GM12878 (cell line): ENCODE measurements at regions not wholly inside any gene's neighbourhood (a gene's known extent, or its start where the extent isn't known, plus 50 kb on each side); places are given as distances from the start of the nearest gene placed in this dataset.

Experiments used
- ATAC-seq: fragments of 200-7000 bp; cut with Tn5 transposase; 3 replicates; pipeline ENCODE4 v1.9.1; 2020; ENCODE audit warnings: mild to moderate bottlenecking, moderate library complexity
- BruUV-seq: library from RNA; stranded (reverse); fragments of 400-500 nt; replicated peaks from 2 replicates; lab custom pipeline; 2021; lab: Mats Ljungman, UMichigan
- CTCF ChIA-PET: fragments of 300-600 bp; sonication (Branson Sonifier 250); formaldehyde crosslinking; extraction: SDS; loops from one replicate; lab custom pipeline; 2021; ENCODE audit warnings: inconsistent platforms; lab: Yijun Ruan, JAX
- POLR2A ChIA-PET: fragments of 350-600 bp; formaldehyde crosslinking; extraction: SDS; loops from one replicate; lab custom pipeline; 2021; ENCODE audit warnings: inconsistent platforms; lab: Charles Lee
- RAD21 ChIA-PET: fragments of 300-600 bp; sonication (Branson Sonifier 250); formaldehyde crosslinking; loops from one replicate; lab custom pipeline; 2023; ENCODE audit warnings: antibody characterized with exemption; ENCODE audit not compliant: unreplicated experiment; lab: Charles Lee
- SMC1A ChIA-PET: fragments of 300-600 bp; sonication (Branson Sonifier 250); formaldehyde crosslinking; loops from one replicate; lab custom pipeline; 2023; ENCODE audit not compliant: unreplicated experiment, uncharacterized antibody; lab: Charles Lee
- DNase-seq: peaks from one replicate; pipeline ENCODE4 v3.0.0-alpha.2; 2011; ENCODE audit warnings: low read depth, low spot score
- FAIRE-seq: peaks from 3 replicates; lab custom pipeline; 2011; peaks lifted over from hg19 to GRCh38; lab: Jason Lieb, UNC
- H2AFZ ChIP-seq: 2 replicates; pipeline ENCODE4 v1.6.0; 2011; ENCODE audit warnings: low read depth, low read length, control low read depth; ENCODE audit not compliant: control insufficient read depth
- H3K27ac ChIP-seq: 2 replicates; pipeline ENCODE4 v1.5.1; 2011; ENCODE audit warnings: control low read depth; ENCODE audit not compliant: control insufficient read depth, insufficient read depth
- H3K27me3 ChIP-seq, 2 experiments: replicated peaks in 1 of 2; 2 replicates each; pipeline versions ENCODE4 v1.6.0 to v1.6.1; 2011; ENCODE audit warnings: low read length in 1 of 2; ENCODE audit not compliant: control insufficient read depth in 2 of 2, insufficient read depth in 2 of 2
- H3K36me3 ChIP-seq, 2 experiments: 2 replicates each; pipeline ENCODE4 v1.5.1; 2011; ENCODE audit warnings: low read length in 1 of 2; ENCODE audit not compliant: control insufficient read depth in 2 of 2, insufficient read depth in 2 of 2
- H3K4me1 ChIP-seq: 2 replicates; pipeline ENCODE4 v1.6.1; 2011; ENCODE audit warnings: mild to moderate bottlenecking, low read length, moderate library complexity, mixed read lengths; ENCODE audit not compliant: control insufficient read depth, insufficient read depth
- H3K4me2 ChIP-seq: 2 replicates; pipeline ENCODE4 v1.6.0; 2011; ENCODE audit warnings: control low read depth; ENCODE audit not compliant: control insufficient read depth, insufficient read depth
- H3K4me3 ChIP-seq: fragments of 200-600 bp; sonication (generic); 2 replicates; pipeline ENCODE4 v1.5.1; 2016
- H3K79me2 ChIP-seq: 2 replicates; pipeline ENCODE4 v1.6.0; 2011; ENCODE audit warnings: low read length; ENCODE audit not compliant: control insufficient read depth, insufficient read depth
- H3K9ac ChIP-seq: 2 replicates; pipeline ENCODE4 v1.8.0; 2011; ENCODE audit warnings: low read length, control low read depth, mixed read lengths; ENCODE audit not compliant: control insufficient read depth, insufficient read depth
- H3K9me3 ChIP-seq: replicated peaks from 3 replicates; pipeline ENCODE4 v1.5.1; 2011; ENCODE audit warnings: mild to moderate bottlenecking, low read length; ENCODE audit not compliant: control insufficient read depth, insufficient read depth
- H4K20me1 ChIP-seq: 2 replicates; pipeline ENCODE4 v1.6.0; 2011; ENCODE audit not compliant: control insufficient read depth, insufficient read depth
- BCL11A ChIP-seq: IDR thresholded peaks from 2 replicates; pipeline ENCODE4 v1.6.1; 2011; ENCODE audit warnings: low read depth, low read length
- CEBPB ChIP-seq, 2 experiments: fragments of 150-350 bp in 1 of 2; IDR thresholded peaks; 2 replicates each; pipeline ENCODE4 v1.6.1; 2012 to 2014; ENCODE audit warnings: low read depth in 2 of 2, low read length in 2 of 2, borderline replicate concordance in 1 of 2, inconsistent platforms in 1 of 2
- CREB1 ChIP-seq: IDR thresholded peaks from 2 replicates; pipeline ENCODE4 v1.6.1; 2012; ENCODE audit warnings: low read depth, mild to moderate bottlenecking, inconsistent platforms
- ESRRA ChIP-seq: IDR thresholded peaks from 2 replicates; pipeline ENCODE4 v1.6.1; 2012; ENCODE audit warnings: mild to moderate bottlenecking, low read length, improper control_type of control experiment
- HCFC1 ChIP-seq: fragments of 150-350 bp; IDR thresholded peaks from 2 replicates; pipeline ENCODE4 v1.6.1; 2014; ENCODE audit warnings: low read length
- MAX ChIP-seq: IDR thresholded peaks from 2 replicates; pipeline ENCODE4 v1.6.1; 2012; ENCODE audit warnings: low read depth, low read length, improper control_type of control experiment
- NRF1 ChIP-seq: conservative IDR thresholded peaks from 2 replicates; pipeline ENCODE4 v1.6.1; 2011; ENCODE audit warnings: mild to moderate bottlenecking, low read depth, low read length, improper control_type of control experiment
- PAX5 ChIP-seq: IDR thresholded peaks from 2 replicates; pipeline ENCODE4 v1.6.1; 2011; ENCODE audit warnings: low read depth, low read length, borderline replicate concordance
- PAX8 ChIP-seq: fragments of 450-650 bp; IDR thresholded peaks from 2 replicates; pipeline ENCODE4 v1.6.1; 2017; ENCODE audit warnings: mild to moderate bottlenecking, moderate library complexity
- STAT3 ChIP-seq: IDR thresholded peaks from 2 replicates; pipeline ENCODE4 v1.6.1; 2011; ENCODE audit warnings: low read depth, low read length, improper control_type of control experiment
- USF1 ChIP-seq: IDR thresholded peaks from 2 replicates; pipeline ENCODE4 v1.6.1; 2011; ENCODE audit warnings: borderline replicate concordance, low read depth, mild to moderate bottlenecking, moderate library complexity, mixed read lengths, low read length; ENCODE audit not compliant: insufficient read depth; ENCODE audit errors: extremely low read length
- WRNIP1 ChIP-seq: IDR thresholded peaks from 2 replicates; pipeline ENCODE4 v1.6.1; 2011; ENCODE audit warnings: low read depth, low read length, improper control_type of control experiment, borderline replicate concordance
- ZBTB4 ChIP-seq: fragments of 450-650 bp; formaldehyde crosslinking; IDR thresholded peaks from 2 replicates; pipeline ENCODE4 v1.4.0; 2022; ENCODE audit warnings: mild to moderate bottlenecking, moderate library complexity
- ZNF687 ChIP-seq: fragments of 450-650 bp; IDR thresholded peaks from 2 replicates; pipeline ENCODE4 v1.6.1; 2017; ENCODE audit warnings: mild to moderate bottlenecking, moderate library complexity
- WGBS: methylation state at CpG from one replicate; pipeline ENCODE4 v1.1.6; 2016; ENCODE audit warnings: low lambda C conversion rate; ENCODE audit not compliant: insufficient replicate concordance, insufficient coverage; ENCODE audit errors: missing lambda C conversion rate; 5-methylcytosine and 5-hydroxymethylcytosine counted together
- in situ Hi-C: fragments of 300-500 bp; cut with MboI; formaldehyde crosslinking; loops from 9 replicates; pipeline ENCODE4 v1.14.3; 2018; ENCODE audit warnings: mixed read lengths
- intact Hi-C: fragments of 100-400 bp; cut with micrococcal nuclease; formaldehyde crosslinking; loops from one replicate; pipeline ENCODE4 v1.14.2; 2022; ENCODE audit not compliant: unreplicated experiment

GRCh38 chr1:239457491-239458143, 71.2 kb downstream of the CHRM3 start:
- TF ChIP-seq USF1 (no peak), CEBPB (IDR thresholded peaks at IDR 0.05; ENCODE audit: borderline replicate concordance in 1 of 2, low read depth in 2 of 2, low read length in 2 of 2) (no peak), WRNIP1 (no peak), CREB1 (no peak), BCL11A (no peak), ZBTB4 (CRISPR knock-in tag) (no peak), ZNF687 (no peak), STAT3 (no peak), PAX8 (no peak), MAX (no peak), ESRRA (no peak), HCFC1 (no peak), PAX5 (no peak), NRF1 (no peak)
- ChIA-PET RAD21 (no interaction called here), POLR2A (no interaction called here), SMC1A (interaction anchor here (0.5 kb wide), 1 partner anchor 21 kb away, joined by 3 read pairs; no protein-coding TSS in a partner anchor), CTCF (no interaction called here)
- DNase-seq: no peak
- intact Hi-C loops: no loop called here
- no TSS peak for BruUV-seq
- no peak for FAIRE-seq
- 0% methylated on average over 4 of the region's 4 CpGs for WGBS
- H3K9ac ChIP-seq: no peak overlapping the region
- H3K4me1 ChIP-seq: no peaks in the 10 kb centered on the region
- no peaks in the 10 kb centered on the region for H3K36me3 ChIP-seq
- no peak overlapping the region for H3K4me2 ChIP-seq
- no peaks in the 10 kb centered on the region for H3K27me3 ChIP-seq
- H3K4me3 ChIP-seq: no peak overlapping the region
- H3K79me2 ChIP-seq: no peaks in the 10 kb centered on the region
- no peak overlapping the region for H3K27ac ChIP-seq
- ATAC-seq: no peak
- in situ Hi-C loops: no loop called here
- H3K9me3 ChIP-seq: no peaks in the 10 kb centered on the region
- H4K20me1 ChIP-seq: no peaks in the 10 kb centered on the region
- no peak overlapping the region for H2AFZ ChIP-seq
